H9 (cell line): ENCODE measurements at regions not wholly inside any gene's neighbourhood (a gene's known extent, or its start where the extent isn't known, plus 50 kb on each side); places are given as distances from the start of the nearest gene placed in this dataset.

Experiments used
- DNase-seq: peaks from one replicate; pipeline ENCODE4 v3.0.0-alpha.2; 2017
- H2AFZ ChIP-seq: one replicate; pipeline ENCODE4 v1.6.1; 2013; ENCODE audit warnings: mild to moderate bottlenecking, low read length, control low read depth, moderate library complexity
- H2AK5ac ChIP-seq: 2 replicates; pipeline ENCODE4 v1.6.1; 2013; ENCODE audit warnings: low read length, control low read depth, mixed read lengths; ENCODE audit not compliant: insufficient read length
- H2BK120ac ChIP-seq: one replicate; pipeline ENCODE4 v1.6.1; 2013; ENCODE audit warnings: low read depth, mild to moderate bottlenecking, low read length, control low read depth, inconsistent platforms; ENCODE audit not compliant: poor library complexity, severe bottlenecking
- H2BK12ac ChIP-seq: 2 replicates; pipeline ENCODE4 v1.6.1; 2013; ENCODE audit warnings: low read length, control low read depth, mixed read lengths, low read depth; ENCODE audit not compliant: insufficient read length
- H2BK15ac ChIP-seq: 2 replicates; pipeline ENCODE4 v1.6.1; 2013; ENCODE audit warnings: low read depth, low read length, control low read depth
- H2BK20ac ChIP-seq: one replicate; pipeline ENCODE4 v1.6.1; 2013; ENCODE audit warnings: low read depth, mild to moderate bottlenecking, low read length, control low read depth, inconsistent platforms; ENCODE audit not compliant: poor library complexity, severe bottlenecking
- H2BK5ac ChIP-seq: 2 replicates; pipeline ENCODE4 v1.6.1; 2013; ENCODE audit warnings: low read length, control low read depth, mixed read lengths; ENCODE audit not compliant: insufficient read length
- H3K14ac ChIP-seq: 2 replicates; pipeline ENCODE4 v1.6.1; 2013; ENCODE audit warnings: low read length, control low read depth; ENCODE audit not compliant: insufficient read depth
- H3K18ac ChIP-seq: 2 replicates; pipeline ENCODE4 v1.6.1; 2013; ENCODE audit warnings: low read depth, mild to moderate bottlenecking, mixed read lengths, low read length, control low read depth; ENCODE audit not compliant: insufficient read length
- H3K23ac ChIP-seq: 2 replicates; pipeline ENCODE4 v1.6.1; 2013; ENCODE audit warnings: low read length, control low read depth, mixed read lengths, low read depth; ENCODE audit not compliant: insufficient read length
- H3K23me2 ChIP-seq: 2 replicates; pipeline ENCODE4 v1.6.1; 2013; ENCODE audit warnings: low read depth, mild to moderate bottlenecking, mixed read lengths, low read length, control low read depth; ENCODE audit not compliant: insufficient read length, poor library complexity, severe bottlenecking
- H3K27ac ChIP-seq: 2 replicates; pipeline ENCODE4 v1.5.1; 2013; ENCODE audit warnings: low read length, control low read depth, mixed read lengths, low read depth; ENCODE audit not compliant: insufficient read length
- H3K27me3 ChIP-seq: 2 replicates; pipeline ENCODE4 v1.6.1; 2013; ENCODE audit warnings: low read length, control low read depth, inconsistent platforms; ENCODE audit not compliant: insufficient read depth
- H3K4ac ChIP-seq: 2 replicates; pipeline ENCODE4 v1.6.1; 2013; ENCODE audit warnings: low read depth, mild to moderate bottlenecking, control low read depth, inconsistent platforms, low read length, moderate library complexity
- H3K4me1 ChIP-seq: 2 replicates; pipeline ENCODE4 v1.6.1; 2013; ENCODE audit warnings: low read length, control low read depth, inconsistent platforms; ENCODE audit not compliant: insufficient read depth
- H3K4me2 ChIP-seq: 2 replicates; pipeline ENCODE4 v1.6.1; 2013; ENCODE audit warnings: low read length, control low read depth, mixed read lengths; ENCODE audit not compliant: insufficient read length, insufficient read depth
- H3K56ac ChIP-seq: 2 replicates; pipeline ENCODE4 v1.6.1; 2013; ENCODE audit warnings: low read depth, mild to moderate bottlenecking, mixed read lengths, low read length, control low read depth; ENCODE audit not compliant: insufficient read length
- H3K79me1 ChIP-seq: 2 replicates; pipeline ENCODE4 v1.6.1; 2013; ENCODE audit warnings: low read depth, mild to moderate bottlenecking, moderate library complexity, low read length, control low read depth, inconsistent platforms; ENCODE audit not compliant: insufficient read depth, poor library complexity, severe bottlenecking
- H3K79me2 ChIP-seq: 2 replicates; pipeline ENCODE4 v1.6.1; 2013; ENCODE audit warnings: low read length, control low read depth, inconsistent platforms; ENCODE audit not compliant: insufficient read depth
- H3K9ac ChIP-seq: 2 replicates; pipeline ENCODE4 v1.6.1; 2013; ENCODE audit warnings: low read length, control low read depth, mixed read lengths; ENCODE audit not compliant: insufficient read length; ENCODE audit errors: extremely low read depth
- H3K9me3 ChIP-seq: one replicate; pipeline ENCODE4 v1.6.1; 2013; ENCODE audit warnings: low read depth, low read length, inconsistent platforms; ENCODE audit not compliant: control insufficient read depth
- H3T11ph ChIP-seq: one replicate; pipeline ENCODE4 v1.6.1; 2013; ENCODE audit warnings: mild to moderate bottlenecking, low read length, control low read depth, inconsistent platforms
- H4K20me1 ChIP-seq: one replicate; pipeline ENCODE4 v1.6.1; 2013; ENCODE audit not compliant: control insufficient read depth, insufficient read length, insufficient read depth
- H4K5ac ChIP-seq: 2 replicates; pipeline ENCODE4 v1.6.1; 2013; ENCODE audit warnings: low read depth, mild to moderate bottlenecking, mixed read lengths, low read length, control low read depth; ENCODE audit not compliant: insufficient read length
- H4K8ac ChIP-seq: replicated peaks from 2 replicates; pipeline ENCODE4 v1.6.1; 2013; ENCODE audit warnings: low read length, control low read depth, mixed read lengths, low read depth; ENCODE audit not compliant: insufficient read length
- H4K91ac ChIP-seq: 2 replicates; pipeline ENCODE4 v1.6.1; 2013; ENCODE audit warnings: low read depth, mild to moderate bottlenecking, moderate library complexity, mixed read lengths, low read length, control low read depth; ENCODE audit not compliant: insufficient read length
- H3K27ac Mint-ChIP-seq, 3 experiments: 2 replicates in 2 of 3; 3 replicates in 1 of 3; pipeline ENCODE4 v1.8.0; 2020 to 2021; ENCODE audit warnings: mixed read lengths in 3 of 3, mild to moderate bottlenecking in 1 of 3, moderate library complexity in 1 of 3
- H3K27me3 Mint-ChIP-seq: 2 replicates; pipeline ENCODE4 v1.8.0; 2021; ENCODE audit warnings: low read depth, mild to moderate bottlenecking, moderate library complexity, mixed read lengths
- H3K36me3 Mint-ChIP-seq, 3 experiments: 2 replicates in 2 of 3; 3 replicates in 1 of 3; pipeline ENCODE4 v1.8.0; 2020 to 2021; ENCODE audit warnings: low read depth in 3 of 3, mixed read lengths in 3 of 3; ENCODE audit not compliant: insufficient read depth in 1 of 3
- H3K4me1 Mint-ChIP-seq, 2 experiments: 2 replicates each; pipeline ENCODE4 v1.8.0; 2020; ENCODE audit warnings: mixed read lengths in 2 of 2
- H3K4me3 Mint-ChIP-seq, 2 experiments: 2 replicates in 1 of 2; 3 replicates in 1 of 2; pipeline ENCODE4 v1.8.0; 2020 to 2021; ENCODE audit warnings: mild to moderate bottlenecking in 2 of 2, mixed read lengths in 2 of 2, moderate library complexity in 1 of 2
- H3K9me3 Mint-ChIP-seq, 2 experiments: 2 replicates in 1 of 2; 3 replicates in 1 of 2; pipeline ENCODE4 v1.8.0; 2020; ENCODE audit warnings: mild to moderate bottlenecking in 2 of 2, mixed read lengths in 2 of 2, moderate library complexity in 1 of 2
- WGBS: extraction: QIAGEN DNeasy Blood & Tissue Kit; methylation state at CpG from one replicate; pipeline ENCODE4 v1.1.7; 2013; ENCODE audit warnings: missing lambda C conversion rate, low lambda C conversion rate, mixed read lengths; ENCODE audit not compliant: insufficient read length; ENCODE audit errors: extremely low coverage; 5-methylcytosine and 5-hydroxymethylcytosine counted together
- TF ChIP-seq, protein P1 (sequence below): fragments of 200-600 bp; sonication (generic); conservative IDR thresholded peaks from 3 replicates; pipeline ENCODE4 v1.8.0; 2021; ENCODE audit warnings: antibody characterized with exemption, mild to moderate bottlenecking

DNA sequence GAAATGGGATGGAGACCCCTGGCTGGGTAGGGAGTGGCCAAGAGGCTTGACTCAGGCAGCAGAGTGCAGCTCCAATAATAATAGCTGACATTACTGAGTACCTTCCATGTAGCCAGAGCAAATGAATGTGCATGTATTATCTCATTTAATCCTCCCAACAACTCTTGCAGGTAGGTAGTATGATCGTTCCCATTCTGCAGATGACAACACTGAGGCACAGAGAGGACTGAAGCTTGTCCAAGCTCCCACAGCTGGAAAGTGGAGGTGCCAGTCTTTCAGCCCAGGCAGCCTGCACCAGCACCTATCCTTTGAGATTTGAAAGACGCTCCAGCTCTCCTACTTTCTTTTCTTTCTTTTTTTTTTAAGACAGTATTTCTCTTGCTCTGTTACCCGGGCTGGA lies 87.6 kb downstream of the PCDH1 start:
- H2BK15ac ChIP-seq: no peak overlapping the region
- DNase-seq: no peak
- no peak overlapping the region for H2AK5ac ChIP-seq
- no peak overlapping the region for H2AFZ ChIP-seq
- H3K4ac ChIP-seq: no peak overlapping the region
- Mint-ChIP-seq H3K9me3 (no peaks in the 10 kb centered on the region), H3K27ac (no peak overlapping the region), H3K4me3 (no peak overlapping the region), H3K36me3 (no peaks in the 10 kb centered on the region), H3K27me3 (peaks cover 8% of the 10 kb centered on the region), H3K4me1 (peaks cover 31 to 48% of the 10 kb centered on the region in 2 experiments)
- no peak overlapping the region for H4K5ac ChIP-seq
- H3K27ac ChIP-seq: no peak overlapping the region
- peaks cover 5% of the 10 kb centered on the region; the same call in 1 of the 2 replicates for H3K4me1 ChIP-seq
- no peak overlapping the region for H3K14ac ChIP-seq
- no peak overlapping the region for H2BK20ac ChIP-seq
- no peak overlapping the region for H2BK120ac ChIP-seq
- H2BK5ac ChIP-seq: no peak overlapping the region
- no peaks in the 10 kb centered on the region for H3K79me2 ChIP-seq
- H3K27me3 ChIP-seq: no peaks in the 10 kb centered on the region
- H4K20me1 ChIP-seq: no peaks in the 10 kb centered on the region
- no peak overlapping the region for H2BK12ac ChIP-seq
- H3K23ac ChIP-seq: no peak overlapping the region
- H3K18ac ChIP-seq: no peak overlapping the region
- H3K9me3 ChIP-seq: no peaks in the 10 kb centered on the region
- no peak overlapping the region for H3K56ac ChIP-seq
- H3K4me2 ChIP-seq: no peak overlapping the region
- no peak overlapping the region for H3T11ph ChIP-seq
- no peak overlapping the region for H4K8ac ChIP-seq
- H3K23me2 ChIP-seq: no peaks in the 10 kb centered on the region
- TF ChIP-seq, protein P1, sequence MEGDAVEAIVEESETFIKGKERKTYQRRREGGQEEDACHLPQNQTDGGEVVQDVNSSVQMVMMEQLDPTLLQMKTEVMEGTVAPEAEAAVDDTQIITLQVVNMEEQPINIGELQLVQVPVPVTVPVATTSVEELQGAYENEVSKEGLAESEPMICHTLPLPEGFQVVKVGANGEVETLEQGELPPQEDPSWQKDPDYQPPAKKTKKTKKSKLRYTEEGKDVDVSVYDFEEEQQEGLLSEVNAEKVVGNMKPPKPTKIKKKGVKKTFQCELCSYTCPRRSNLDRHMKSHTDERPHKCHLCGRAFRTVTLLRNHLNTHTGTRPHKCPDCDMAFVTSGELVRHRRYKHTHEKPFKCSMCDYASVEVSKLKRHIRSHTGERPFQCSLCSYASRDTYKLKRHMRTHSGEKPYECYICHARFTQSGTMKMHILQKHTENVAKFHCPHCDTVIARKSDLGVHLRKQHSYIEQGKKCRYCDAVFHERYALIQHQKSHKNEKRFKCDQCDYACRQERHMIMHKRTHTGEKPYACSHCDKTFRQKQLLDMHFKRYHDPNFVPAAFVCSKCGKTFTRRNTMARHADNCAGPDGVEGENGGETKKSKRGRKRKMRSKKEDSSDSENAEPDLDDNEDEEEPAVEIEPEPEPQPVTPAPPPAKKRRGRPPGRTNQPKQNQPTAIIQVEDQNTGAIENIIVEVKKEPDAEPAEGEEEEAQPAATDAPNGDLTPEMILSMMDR: no peak
- no CpG with 5 or more reads among the region's 3 CpGs for WGBS
- H3K9ac ChIP-seq: no peak overlapping the region
- H4K91ac ChIP-seq: no peak overlapping the region
- no peaks in the 10 kb centered on the region for H3K79me1 ChIP-seq
